Activated T-cell treated with anti-CD3 and anti-CD28 coated beads, Interleukin-2, amount 50 U/mL, for 1 hour (primary cell): ENCODE measurements at regions not wholly inside any gene's neighbourhood (a gene's known extent, or its start where the extent isn't known, plus 50 kb on each side); places are given as distances from the start of the nearest gene placed in this dataset.

Source experiments
- DNase-seq: peaks from one replicate; pipeline ENCODE4 v3.0.0-alpha.2; 2020

DNA sequence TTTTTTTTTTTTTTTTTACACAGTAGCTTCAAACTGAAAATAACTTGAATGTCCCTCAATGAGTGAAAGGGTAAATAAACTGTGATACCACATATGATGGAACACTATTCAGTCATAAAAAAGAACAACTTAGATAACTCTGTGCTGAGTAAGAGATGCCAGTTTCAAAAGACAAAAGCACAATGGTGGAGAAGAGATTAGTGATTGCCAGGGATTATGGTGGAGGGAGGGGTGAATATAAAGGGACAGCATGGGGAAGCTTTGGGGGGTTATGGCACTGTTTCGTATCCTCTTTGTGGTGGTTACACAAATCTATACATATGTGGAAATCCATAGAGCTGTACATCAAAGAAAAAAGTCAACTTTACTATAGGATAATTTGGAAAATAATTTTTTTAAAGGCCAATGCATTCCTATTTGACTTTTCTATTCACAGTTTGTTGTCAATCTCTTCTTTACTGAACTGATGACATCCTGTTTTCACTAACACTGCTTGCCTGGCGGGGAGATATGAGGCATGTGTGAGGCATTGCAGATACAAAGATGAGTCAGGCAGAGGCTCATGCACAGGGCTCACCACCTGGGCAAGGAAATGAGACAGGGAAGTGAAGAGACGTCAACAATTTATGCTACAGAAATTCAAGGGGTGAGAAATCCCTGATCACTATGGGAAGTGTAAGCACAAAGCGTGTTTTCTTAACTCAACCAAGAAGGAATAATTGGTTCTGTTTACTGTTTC lies 302.7 kb downstream of the DUSP10 start:
- no peak for DNase-seq

DNA sequence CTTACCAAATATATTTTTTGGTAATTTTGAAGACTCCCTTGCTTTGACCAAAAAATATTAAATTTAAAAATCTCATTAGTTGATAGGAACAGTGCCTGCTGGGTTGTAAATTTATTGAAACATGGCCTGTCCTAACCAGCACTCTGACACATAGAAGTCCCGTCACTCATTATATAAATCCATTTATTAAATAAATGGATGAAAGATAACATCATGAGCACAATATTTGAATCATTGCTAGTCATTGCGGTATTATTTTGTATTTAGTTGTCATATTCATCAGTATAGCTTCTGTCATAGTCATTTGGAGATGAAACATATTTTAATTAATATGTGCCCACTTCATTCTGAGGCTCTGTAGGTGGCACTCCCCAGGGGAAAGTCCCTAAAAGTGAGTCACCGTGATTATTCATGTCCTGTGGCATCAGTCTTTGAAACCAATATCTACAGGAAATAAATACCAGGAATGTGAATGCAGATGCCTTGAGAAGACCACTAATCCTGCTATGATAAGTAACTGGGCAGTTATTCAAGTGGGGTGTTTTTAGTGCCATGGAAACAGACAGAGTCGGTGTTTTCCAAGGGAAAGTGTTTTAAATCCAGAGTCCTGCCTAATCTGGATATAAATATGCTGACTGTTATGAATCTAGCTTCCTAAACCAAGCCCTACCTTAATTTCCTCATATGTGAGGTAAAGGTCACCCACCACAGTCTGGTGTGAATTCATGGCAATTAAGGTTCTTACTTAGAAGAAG lies 302.0 kb downstream of the DUSP10 start:
- no peak for DNase-seq

DNA sequence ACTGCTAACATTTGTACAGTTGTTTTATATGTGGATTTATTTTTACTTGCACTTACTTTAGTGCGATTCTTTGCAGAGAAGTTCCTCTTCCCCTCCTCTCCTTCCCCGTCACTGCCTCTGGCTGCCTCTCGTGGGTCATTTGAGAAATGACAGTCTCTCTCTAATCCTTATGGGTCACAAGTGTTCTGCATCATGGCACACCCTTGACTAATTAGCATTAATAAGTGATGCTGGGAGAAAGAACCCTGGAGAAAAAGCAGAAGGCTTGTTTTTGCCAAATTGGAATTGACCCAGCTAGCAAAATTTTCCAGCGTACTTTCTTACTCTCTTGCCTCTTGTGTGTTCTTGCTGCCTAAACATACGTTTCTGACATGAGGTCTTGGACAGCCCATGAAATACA lies 301.2 kb downstream of the DUSP10 start:
- DNase-seq, result no peak

DNA sequence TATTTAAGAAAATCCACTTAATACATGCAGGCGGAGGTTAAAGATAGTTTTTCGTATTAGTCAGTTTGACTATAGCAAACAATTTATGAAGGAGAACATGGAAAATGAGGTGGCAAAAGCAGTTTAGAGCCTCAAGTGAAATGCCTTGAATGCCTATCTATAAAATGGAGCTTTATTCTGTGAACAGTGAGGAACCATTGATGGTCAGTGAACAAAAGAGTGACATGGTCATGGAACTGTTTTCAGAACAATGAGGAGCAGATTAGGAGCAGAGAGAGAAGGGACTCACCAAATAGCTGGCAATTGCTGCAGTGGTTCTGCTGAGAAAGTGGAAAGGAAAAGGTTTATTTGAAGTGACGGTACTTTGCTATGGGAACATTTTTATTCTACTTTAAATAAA lies 299.8 kb downstream of the DUSP10 start:
- DNase-seq, result no peak

DNA sequence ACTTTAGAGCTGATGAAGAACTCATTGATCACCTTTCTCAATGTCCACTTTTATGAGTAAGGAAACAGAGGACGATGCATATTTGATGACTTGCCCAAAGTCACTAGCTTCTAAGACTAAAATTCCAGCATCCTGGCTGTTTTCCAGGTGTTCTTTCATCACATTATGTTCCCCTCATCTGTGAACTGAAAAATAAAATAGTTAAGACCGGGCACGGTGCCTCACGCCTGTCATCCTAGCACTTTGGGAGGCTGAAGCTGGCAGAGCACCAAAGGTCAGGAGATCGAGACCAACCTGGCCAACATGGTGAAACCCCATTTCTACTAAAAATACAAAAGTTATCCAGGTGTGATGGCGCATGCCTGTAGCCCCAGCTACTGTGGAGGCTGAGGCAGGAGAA lies 297.5 kb downstream of the DUSP10 start:
- DNase-seq, result no peak

DNA sequence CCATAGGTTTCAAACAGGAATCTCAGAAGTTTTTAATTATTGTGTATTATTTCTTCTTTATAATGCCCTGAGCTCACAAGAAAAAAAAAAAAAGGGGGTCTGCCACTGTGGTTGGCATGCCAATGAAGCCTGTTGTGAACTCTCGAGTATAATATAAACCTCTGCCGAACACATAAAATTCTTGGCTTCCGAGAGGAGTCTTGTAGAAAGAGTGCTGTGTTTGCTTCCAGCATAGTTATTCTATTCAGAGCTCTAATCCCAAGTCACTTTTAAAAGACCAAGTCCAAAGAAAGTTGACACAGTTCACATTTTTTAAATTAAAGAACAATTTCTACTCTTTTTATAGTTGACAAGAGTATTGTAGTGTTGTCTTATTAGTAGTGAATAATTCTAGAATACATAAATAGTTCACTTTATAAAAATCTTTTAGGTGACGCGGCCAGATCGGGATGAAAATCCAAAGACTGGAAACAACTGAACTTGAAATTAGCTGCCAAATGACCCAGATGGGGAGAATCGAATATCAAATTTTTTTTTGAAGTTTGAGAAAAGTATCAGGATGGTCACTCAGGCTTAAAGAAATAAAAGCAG lies 293.2 kb downstream of the DUSP10 start:
- no peak for DNase-seq

DNA sequence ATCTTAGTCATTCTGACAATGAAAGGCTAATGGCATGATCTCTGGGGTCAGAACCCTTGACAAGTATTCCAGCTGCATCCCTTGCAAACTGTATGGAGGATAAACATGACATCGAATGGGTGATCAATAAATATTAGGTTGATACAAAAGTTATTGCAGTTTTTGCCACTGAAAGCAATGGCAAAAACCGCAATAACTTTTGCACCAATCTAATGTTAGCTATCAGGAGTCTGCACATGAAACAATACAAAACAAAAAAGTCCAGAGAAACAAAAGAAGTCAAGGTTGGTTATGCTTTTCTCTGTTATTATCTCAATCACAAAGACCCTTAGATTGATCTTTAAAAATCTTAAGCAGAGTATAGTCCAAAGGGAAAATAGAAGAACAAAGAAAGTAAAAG lies 292.7 kb downstream of the DUSP10 start:
- no peak for DNase-seq

DNA sequence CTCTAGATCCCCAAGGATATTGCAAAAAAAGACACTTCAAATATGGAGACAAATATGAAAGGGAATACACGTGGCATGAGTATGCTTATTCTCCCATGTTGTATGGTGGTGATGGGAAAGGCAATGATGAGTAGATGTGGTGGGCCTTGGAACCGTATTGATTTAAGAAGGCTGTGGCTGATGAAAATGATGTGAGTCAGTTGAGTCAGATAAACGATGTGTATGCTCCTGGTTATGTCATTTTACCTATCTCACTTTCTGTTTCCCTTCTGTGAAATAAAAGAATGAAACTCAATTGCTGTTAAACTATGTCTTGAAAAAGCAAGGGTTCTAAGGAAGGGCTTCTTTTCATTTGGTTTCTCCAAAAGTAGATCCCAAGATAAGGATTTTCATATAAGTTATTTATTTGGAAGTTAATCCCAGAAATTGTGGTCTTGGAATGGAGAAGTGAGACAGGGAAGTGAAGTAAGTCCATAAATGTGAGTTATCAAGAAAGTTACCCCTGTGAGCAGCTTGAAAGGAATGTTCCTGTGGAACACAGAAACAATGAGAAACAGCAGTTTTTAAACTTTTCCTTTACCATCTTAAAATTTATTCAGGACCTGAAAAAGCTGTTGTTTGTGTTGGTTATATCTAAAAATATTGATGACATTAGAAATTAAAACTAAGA lies 292.0 kb downstream of the DUSP10 start:
- no peak for DNase-seq

DNA sequence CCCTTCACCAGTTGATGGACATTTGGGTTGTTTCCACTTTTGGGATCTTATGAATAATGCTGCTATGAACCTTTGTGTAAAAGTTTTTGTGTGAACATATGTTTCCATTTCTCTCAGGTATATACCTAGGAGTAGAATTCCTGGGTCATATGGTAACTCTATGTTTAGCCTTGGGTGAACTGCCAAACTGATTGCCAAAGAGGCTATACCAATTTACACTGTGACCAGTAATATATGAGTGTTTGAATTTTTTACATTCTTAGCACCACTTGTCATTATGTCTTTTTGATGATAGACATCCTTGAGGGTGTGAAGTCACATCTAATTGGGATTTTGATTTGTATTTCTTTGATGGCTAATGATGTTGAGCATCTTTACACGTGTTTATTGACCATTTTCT lies 290.1 kb downstream of the DUSP10 start:
- DNase-seq, result no peak

DNA sequence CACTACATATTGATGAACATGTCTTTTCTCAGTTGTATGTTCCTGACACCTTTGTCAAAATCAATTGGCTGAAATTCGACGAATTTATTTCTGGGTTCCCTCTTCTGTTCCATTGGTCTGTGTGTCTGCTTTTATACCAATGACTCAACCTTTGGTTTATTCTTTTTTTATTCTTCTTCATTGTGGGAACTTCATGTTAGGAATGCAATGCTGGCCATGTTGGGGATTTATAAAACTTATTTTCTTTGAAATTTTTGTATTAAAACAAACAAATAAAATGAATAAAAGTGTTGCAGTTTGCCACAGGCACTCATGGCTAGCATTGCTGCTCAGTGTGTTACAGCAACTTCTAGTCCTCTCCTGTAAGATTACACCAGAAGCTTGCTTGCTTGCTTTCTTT lies 287.8 kb downstream of the DUSP10 start:
- no peak for DNase-seq

DNA sequence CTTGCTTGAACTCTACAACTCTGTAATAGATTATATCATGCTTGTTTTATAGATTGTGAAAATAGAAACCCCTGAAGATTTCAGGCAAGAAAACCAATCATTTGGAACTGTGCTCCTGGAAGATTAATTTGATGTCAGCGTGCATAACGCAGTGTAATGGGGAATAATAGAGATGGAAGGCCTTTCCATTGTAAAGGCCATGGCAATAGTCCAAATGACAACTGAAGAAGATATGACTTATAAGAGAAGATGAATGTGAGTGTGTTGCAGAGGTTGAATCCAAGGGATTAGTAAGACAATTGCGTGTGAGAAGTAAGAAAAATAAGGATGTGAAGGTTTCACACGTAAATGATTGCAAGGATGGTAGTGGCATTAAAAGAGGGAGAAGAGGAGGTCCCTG lies 285.0 kb downstream of the DUSP10 start:
- no peak for DNase-seq

DNA sequence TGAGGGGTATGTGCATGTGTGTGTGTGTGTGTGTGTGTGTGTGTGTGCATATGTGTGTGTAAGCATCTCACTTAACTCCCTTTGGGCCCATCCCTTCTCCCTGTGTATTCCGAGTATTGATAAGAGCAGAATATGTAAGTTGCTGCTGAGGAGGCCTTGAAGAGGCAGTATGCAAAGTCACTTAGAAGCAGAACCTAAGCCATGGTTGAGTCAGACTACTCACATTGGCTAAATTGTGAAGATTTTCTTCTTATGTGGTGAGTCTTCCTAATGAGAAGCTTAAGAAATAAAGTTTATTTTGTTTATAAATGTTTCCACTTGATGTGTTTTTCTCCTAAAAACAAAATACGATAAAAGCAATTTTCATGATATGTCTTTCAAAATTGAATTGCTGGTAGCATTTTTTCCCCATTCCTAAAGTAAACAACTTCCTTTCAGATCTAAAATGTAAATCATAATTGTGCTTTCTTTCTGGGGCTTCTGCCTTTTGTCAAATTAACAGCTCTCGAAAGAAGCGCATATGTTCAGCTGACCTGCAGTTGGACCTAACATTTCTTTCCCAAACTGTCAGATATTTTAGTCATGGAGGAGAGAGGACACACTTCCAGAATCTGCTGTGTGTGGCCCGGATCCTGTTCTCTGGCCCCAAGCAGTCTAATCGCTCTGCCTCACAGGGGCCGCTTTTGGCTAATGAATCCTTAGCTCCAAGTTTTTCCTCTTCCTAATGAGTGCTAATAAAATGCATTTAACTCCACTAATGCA lies 284.0 kb downstream of the DUSP10 start:
- DNase-seq, result no peak

DNA sequence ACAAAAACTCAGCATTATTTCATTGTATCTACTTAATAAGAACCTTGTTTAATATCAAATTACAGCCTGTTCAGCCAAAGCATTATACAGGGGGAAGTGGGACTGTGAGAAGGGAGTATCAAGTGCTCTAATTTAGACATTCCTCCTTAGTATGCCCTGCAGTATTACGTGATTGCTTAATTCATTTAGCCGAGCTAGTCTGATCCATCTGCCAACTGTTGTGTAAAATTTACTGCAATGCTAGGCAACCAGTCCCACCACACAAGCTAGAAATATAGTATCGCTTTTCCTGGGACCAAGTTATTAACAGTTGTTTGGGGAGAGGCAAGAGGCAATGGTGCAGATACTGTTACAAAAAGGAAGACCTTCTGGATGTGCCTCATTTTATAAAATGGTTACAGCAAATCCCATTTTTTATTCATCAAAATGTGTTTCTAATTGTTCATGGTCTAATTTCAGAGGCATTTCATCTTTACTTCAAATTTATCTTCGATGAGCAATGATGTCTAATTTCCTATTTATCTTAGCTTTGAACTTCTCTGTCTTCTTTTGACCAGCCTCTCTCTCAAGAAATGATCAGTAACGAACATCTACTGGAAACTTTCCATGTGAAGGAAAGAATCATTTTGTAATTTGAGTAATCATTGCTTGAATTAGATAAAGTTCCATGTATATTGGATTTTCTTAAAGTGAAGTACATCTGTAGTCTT lies 283.3 kb downstream of the DUSP10 start:
- DNase-seq, result no peak

DNA sequence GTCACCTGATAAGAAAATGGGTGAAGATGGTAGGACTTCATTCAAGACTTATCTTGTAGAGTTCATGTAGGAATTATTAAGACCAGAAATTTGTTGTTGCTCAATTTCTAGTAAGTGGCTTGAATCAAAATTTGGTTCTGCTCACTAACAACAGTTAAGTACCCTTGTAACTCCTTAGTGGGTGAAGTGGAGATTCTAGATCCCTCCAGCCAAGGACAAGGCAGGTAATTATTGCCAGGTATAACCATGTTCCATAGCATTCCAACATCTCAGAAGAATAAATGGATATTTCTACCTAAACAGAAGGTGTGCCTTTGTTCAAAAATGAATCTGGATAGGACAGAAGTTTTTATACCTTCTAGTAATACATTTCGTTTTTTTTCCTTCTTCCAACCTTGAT lies 282.3 kb downstream of the DUSP10 start:
- no peak for DNase-seq

DNA sequence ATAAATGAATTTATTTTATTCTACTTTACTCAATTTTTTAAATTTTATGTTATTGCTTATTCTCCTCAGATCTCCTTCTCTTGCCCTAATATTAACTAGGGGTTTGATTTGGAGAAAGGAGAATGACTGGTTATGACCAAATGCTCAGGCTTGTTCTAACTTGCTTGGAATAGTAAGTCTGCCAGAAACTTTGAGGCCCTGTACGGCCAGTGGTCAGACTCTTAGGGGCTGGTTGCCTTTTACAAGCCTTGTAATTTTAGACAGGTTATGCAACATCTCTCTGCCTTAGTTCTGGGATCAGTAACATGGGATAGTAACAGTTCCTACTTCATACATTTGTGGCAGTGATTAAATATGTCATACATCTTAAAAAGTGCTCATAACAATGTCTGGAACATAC lies 279.5 kb downstream of the DUSP10 start:
- no peak for DNase-seq

DNA sequence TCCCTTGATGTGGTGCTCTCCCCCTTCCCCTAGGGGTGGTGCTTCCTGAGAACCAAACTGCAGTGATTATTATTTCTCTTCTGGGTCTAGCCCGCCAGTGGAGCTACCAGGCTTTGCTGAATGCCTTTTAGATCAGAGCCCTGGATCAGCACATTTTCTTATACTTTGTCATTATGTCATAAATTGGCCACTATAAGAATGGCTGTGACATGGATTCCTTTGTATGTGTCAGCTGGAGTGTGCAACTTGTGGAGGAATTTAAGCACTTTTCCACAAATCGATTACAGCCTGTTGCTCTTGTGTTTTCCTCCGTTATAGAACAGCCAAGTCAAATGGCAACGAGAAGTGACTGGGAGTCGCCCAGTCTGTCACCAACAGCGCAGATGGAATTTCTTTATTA lies 273.3 kb downstream of the DUSP10 start:
- no peak for DNase-seq

DNA sequence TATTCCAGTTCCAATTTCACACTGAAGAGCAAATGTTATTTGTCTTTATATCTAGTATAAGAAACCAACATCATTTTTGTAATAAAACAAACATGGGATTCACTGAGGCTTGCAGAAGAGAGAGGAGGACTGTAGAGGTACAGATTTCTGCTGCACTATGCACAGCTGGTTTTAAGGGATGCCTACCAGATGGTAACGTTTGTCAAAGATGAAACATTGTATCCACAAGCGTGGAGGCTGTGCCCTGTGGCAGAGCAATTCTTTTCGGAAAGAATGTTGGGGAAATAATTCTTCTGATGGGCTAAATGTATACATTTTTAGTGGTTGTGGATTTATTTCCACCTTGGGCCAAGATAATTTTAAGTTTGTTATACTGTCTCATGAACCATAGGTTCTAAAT lies 272.4 kb downstream of the DUSP10 start:
- no peak for DNase-seq

DNA sequence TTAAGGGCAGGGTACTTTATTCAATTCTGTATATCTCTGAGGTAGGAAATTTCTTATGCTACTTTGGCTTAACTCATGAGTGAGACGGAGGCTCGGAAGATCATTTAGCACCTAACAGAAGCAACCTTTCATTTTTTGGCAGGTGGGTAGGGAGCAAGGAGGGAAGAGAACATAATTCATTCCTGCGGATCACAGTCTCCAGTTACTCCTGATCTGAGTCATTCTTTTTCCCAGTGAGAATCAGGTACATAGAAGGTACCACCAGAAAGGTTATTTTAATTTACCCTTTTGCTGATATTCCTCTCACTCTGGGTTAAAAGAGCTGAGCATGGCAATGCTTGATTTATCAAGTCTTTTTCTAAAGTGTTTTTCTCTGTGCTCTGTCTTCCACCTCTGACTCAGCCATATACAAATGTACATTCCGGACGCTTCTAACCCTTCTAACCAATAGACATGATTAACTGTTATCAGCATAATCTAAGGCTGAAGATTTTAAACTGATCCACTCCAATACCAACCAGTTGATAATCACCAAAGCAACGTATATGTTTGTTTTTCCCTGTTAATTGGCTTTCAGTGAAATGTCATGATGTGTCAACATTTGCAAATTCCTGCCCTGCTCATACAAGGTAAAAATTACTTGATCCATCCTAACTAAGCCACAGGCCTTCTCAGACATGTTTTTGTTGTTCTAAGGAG lies 271.7 kb downstream of the DUSP10 start:
- DNase-seq, result no peak

DNA sequence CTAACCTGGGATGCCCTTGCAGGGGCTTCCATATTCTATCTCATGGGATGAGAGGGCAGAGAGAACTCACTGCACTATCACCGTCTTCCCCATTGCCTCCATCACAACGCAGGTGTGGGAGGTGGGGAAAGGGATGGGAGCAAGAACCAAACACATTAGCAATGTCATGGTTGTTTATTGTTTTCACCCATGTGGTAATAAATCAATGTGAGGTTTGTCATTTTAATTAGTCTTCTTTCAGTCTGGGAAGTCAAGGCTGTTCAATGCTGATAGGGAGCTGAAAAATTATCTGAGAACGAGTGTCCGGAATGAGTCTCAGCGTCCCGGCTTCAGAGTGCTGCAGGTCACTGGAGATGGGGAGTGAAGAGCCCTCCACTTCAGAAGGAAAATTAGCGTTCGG lies 268.5 kb downstream of the DUSP10 start:
- no peak for DNase-seq

DNA sequence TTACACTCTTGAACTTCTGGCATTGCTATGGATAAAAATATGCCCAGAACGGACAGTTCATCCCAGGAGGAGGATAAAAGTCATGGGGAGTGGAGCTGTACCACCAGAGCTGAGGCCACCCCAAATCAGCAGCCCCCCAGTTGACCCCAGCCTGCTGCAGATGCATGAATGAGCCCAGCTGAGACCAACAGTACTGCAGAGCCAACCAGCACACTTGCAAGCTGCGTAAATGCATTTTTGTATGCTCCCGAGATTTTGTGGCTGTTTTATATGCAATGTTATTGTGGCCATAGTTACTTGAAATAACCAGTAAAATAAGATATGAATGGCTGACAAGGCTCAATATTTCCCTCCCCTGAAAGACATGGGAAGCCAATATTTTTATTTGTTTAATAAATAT lies 264.6 kb downstream of the DUSP10 start:
- DNase-seq, result no peak

DNA sequence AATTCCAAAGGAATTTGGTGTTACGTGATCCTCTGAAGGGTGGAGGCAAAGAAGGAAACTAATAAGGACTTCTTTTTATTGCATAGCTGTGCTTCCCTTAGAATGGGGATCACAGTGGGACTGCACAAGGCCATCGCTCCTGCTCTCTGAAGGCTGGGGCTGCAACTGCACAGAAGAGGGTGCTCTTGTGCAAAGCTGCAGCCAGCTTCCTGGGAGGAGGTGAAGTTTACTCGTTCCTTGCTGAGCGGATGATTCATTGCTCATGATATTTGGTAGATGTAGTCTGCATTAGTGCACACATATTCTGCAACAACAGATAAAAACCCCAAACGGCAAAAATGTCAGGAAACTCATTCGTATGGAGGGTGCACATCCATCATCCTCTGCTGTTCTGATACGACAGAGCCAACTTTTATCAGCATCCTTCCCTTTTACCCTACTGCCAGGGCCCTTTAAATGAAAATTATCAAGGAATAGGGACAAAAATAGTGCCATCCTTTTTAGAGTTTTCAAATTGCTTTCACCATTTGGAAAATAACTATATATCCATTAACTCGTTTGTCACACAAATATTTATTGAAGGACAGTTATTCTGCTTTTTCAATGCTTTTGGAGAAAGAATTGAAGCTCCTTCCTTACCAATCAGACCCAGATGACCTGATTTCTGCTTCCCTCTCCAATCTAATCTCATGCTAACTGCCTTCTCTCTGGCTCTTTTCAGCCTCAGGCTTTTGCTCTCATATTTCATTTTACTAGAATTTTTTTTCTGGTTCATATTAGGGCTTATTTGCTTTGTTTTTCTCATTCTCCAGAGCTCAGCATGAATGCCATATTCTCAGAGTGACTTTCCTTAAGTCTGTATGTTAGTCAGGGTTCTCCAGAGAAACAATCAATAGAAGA lies 263.6 kb downstream of the DUSP10 start:
- DNase-seq, result peak; percentile 51
